ENCODE measurements at regions not wholly inside any gene's neighbourhood (a gene's known extent, or its start where the extent isn't known, plus 50 kb on each side); places are given as distances from the start of the nearest gene placed in this dataset.

DNA sequence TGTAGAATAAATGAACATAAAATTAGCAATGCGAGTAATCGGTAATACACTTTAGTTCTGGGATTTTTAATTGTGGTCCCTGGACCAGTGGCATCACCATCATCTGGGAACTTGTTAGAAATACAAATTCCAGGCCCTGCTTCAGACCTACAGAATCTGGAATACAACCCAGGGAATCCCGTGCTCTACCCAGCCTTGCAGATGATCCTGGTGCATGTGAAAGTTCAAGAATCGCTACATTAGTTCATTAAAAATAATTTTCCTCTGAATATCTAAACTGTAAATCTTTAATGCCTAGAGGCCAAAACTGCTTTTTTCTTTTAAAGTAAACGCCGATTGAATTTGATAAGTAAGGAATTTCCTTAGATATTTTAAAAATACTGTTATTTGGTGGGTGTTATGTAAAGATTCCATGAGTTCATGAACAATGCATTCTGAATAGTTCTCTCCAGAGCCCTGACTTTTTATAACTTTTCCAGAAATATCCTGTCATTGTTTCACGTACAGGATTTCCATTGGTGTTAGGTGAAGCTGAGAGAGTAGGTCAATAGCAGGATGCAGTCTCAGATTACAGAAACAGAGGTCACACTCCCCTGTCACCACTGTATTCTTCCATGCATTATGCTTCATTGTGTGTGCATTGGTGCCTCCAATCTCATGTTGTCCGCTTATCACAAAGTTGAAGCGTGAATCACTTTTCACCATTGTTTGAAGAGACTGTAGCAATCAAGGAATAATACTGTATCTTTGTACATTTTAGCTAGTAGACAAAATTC is 596.5 kb upstream of the KLF12 start:
- TF ChIP-seq, protein P1, sequence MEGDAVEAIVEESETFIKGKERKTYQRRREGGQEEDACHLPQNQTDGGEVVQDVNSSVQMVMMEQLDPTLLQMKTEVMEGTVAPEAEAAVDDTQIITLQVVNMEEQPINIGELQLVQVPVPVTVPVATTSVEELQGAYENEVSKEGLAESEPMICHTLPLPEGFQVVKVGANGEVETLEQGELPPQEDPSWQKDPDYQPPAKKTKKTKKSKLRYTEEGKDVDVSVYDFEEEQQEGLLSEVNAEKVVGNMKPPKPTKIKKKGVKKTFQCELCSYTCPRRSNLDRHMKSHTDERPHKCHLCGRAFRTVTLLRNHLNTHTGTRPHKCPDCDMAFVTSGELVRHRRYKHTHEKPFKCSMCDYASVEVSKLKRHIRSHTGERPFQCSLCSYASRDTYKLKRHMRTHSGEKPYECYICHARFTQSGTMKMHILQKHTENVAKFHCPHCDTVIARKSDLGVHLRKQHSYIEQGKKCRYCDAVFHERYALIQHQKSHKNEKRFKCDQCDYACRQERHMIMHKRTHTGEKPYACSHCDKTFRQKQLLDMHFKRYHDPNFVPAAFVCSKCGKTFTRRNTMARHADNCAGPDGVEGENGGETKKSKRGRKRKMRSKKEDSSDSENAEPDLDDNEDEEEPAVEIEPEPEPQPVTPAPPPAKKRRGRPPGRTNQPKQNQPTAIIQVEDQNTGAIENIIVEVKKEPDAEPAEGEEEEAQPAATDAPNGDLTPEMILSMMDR (IDR thresholded peaks at IDR 0.05; ENCODE audit: low read length) = no peak
- no peak for TF ChIP-seq EZH2phosphoT487 (IDR thresholded peaks at IDR 0.05; ENCODE audit: low read length)
